Occipital lobe (tissue), 1 donor: ENCODE measurements at regions not wholly inside any gene's neighbourhood (a gene's known extent, or its start where the extent isn't known, plus 50 kb on each side); places are given as distances from the start of the nearest gene placed in this dataset.
A peak's percentile ranks its signal among the peaks of the same experiment; 100 is the strongest.

Experiments used
- DNase-seq: peaks from one replicate; lab custom pipeline; 2025; lab: John Stamatoyannopoulos, UW

DNA sequence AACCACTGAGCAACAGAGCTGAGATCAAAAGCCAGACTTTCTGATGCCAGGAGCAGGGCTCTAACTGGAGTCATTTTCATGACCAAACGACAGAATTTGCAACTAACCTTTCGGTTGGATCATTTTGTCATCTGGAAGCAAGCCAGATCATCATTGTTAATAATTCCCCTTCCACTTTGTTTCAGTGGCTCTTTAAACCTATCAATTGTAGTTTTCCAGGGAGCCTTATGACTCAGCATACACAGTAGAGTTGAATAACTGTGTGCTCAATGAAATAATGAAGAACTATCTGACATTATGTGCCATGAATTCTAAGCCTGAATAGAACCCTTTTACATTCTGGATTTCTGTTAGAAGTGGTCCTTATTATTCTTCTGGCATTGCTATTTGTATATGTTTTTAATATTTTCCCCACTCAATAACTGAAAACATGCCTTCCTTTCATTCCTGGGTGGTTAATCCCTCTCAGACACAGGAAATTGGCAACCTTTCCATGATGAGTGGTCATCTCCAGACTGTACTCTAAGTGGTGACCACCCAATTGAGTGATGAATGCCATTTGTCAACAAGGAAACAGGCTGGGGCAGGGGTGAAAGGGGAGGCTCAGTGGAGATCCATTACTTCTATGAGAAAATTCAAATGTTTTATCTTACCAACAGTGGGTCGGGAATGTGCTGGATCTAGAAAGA lies 431.8 kb downstream of the BCOR start:
- no peak for DNase-seq

DNA sequence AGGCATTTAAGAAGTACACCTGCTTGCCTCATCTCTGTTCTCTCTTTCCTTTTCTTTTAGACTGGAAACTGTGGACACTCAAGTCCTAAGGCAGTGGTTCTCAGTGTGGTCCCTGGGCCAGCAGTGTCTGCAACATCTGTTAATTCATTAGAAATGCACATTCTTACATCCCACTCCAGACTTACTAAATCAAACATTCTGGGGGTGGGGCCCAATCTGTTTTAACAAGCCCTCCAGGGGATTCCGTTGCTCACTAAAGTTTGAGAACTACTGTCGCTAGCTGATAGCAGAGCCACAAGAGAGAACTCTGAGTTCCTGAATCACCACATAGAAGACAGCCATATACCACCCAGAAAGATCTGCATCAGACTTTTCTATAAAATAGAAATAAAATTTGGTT lies 430.6 kb downstream of the BCOR start:
- no peak for DNase-seq

DNA sequence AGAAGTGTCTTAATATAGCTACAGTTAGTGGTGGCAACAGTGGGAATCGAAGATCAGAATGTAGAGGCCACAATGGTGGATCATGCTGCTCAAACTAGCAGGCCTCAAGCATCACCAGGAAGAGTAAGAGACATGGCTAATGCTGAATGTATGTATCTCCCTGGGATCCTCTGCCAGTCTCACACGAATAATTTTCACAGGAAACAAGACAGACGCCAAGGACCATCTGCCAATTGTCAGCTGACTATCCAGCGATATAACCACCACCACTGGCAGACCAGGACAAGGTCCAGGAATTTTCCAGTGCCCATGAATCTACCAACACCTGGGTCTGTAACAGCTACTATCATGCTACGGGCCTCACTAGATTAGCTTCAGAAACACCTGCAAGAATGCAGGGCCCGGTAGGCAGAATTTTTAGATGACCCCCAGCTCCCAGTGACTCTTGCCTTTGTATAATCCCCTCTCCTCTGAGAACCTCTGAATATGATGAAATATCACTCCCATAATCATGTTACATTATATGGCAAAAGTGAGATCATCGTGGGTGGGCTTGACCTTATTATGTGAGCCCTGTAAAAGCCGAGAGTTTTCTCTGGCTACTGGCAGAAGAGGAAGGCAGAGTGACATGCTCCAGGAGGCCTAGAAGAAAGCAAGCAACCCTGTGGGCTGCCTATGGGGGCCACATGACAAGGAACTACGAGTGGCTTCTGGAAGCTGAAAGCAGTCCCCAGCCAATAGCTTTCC lies 429.8 kb downstream of the BCOR start:
- DNase-seq, result no peak

DNA sequence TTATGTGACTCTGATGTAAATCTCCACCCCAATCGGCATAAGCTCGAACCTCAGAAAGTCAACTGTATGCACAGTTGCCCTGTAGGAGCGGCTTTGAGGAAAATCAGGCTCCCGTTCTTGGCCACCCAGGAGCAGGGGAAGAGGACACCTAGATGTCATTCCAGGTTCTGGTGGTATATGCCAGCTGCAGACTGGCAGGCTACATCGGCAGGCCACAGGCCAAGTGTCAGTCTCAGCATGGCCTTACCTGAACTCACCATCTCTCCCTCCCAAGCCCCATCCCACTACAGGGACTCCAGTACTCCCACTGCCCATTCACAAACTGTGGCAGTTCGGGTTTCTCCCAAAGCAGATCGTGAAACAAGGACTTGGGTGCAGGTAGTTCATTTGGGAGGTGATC lies 428.1 kb downstream of the BCOR start:
- no peak for DNase-seq

DNA sequence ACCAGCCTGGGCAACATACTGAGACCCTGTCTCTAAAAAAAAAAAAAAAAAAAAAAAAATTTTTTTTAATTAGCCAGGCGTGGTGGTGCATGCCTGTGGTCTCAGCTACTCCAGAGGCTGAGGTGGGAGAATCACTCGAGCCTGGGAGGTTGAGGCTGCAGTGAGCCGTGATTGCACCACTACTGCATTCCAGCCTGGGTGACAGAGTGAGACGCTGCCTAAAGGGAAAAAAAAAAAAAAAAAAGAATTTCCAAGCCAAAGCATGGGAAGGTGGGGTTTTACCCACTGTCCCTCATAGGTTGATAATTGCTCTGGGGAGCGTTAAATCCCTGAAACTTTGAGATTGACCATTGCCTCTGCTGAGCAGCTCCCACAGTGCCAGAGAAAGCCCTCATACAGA lies 427.5 kb downstream of the BCOR start:
- no peak for DNase-seq

DNA sequence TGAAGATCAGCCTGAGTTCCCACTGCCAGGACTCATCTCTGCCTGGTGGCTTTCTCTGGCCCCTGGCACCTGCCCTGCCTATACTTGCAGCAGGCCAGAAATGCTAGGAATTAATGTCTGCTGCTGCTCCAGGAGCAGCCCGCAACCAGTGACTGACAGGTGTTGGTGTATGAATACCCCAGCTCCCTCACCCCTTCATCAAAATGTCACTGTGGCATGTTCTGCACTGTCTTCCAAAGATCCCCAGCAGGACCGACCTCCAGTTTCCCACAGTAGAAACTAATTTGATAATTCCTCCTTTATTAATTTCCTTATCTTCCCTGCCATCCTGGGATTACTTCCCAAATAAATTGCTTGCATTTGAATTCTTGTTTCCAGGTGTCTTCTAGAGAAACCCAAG lies 425.4 kb downstream of the BCOR start:
- DNase-seq, result no peak

DNA sequence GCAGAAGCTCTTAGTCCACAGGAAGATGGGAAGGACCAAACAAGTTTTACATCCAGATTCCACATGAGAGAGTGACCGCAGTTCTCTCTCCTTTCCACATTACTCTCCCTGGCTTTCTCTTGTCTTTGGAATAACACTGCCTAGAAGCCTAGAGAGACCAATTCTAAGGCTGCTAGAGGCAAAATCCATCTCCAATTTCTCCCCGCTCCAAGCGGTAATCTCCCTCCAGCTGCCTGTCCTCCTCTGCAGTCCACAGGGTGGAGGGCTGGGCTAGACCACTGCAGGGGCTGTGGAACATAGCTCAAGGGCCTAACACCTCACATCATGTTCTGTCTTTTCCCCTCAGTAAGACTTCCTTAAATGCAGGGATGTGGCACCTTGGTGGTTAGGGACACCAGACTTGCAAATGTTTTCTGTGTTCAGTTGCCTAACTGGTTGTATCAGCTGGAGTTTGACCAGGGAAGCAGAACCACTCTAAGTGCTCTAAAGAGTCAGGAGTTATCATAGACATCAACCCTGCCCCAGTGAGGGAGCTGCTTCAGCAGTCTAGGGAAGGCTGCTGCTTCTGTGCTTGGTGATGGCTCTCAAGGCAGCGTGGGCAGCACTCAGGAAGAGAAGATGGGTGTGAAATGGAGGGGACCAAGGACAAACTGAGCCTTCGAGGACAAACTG lies 423.1 kb downstream of the BCOR start:
- no peak for DNase-seq

DNA sequence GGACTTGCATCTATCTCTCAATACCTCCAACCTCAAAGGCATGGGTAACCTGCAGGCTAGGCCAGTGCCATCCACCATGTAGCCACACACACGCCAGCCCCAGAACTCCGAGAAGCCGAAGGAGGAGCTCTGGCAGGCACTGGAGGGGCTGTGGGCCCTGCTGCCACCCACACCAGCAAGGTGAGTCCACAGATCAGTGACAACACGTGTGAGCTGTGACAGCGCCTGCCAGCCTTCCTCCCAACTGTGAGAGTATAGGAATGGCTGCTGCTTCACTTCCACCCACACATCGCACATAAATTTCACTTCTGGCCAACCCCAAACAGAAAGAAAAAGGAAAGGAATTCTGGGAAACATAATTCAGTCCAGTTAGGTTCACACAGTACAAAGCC lies 422.6 kb downstream of the BCOR start:
- peak; percentile 4 for DNase-seq

DNA sequence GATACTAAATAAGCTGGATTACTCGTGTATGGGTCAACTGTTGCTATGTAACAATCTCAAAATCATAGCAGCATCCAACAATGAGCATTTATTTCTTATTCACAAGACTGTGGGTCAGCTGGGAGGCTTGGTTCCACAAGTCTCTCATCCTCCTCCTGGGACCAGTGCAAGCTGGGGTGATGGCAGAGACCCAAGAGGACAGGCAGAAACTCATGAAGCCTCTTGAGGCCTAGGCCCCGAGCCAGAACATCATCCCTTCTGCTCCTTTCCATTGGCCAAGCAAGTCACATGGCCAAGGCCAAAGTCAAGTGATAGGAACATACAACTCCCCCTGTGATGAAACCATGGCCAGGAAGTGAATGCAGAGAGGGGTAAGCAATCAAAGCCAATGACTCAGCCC lies 422.1 kb downstream of the BCOR start:
- no peak for DNase-seq

DNA sequence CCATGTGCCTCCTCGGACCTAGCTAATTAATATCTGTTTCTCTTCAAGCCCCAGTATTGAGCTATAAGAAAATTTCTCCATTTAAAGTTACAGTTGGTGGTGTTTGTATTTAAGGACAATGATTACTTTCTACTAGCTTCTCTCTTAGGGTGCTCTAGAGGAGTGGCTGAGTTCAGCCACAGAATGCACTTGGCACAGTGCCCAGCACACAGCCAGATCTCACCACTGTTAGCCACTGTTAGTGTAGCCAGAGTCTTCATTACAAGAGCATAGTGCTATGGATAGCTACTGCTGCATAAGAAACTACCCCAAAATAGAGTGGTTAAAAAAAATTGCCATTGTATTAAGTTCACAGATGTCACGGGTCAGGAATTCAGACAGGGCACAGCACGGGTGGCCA lies 421.3 kb downstream of the BCOR start:
- no peak for DNase-seq

DNA sequence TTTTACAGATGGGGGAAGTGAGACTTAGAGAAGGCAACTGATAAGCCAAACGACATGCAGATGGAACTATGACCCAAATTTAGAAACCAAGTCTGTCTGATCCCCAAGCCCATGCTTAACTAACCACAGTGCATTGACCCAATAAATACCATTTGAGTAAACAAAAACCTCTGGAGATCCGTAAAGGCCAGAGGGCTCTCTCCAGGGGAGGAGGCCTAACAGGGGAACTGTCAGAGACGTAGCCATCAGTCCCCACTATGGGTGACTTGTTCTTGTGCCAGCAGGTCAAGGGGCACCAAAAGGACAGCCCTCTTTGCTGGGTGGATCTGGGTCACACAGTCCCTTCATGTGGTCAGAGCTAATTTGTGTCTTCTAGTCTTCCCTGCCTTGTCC lies 420.2 kb downstream of the BCOR start:
- no peak for DNase-seq

DNA sequence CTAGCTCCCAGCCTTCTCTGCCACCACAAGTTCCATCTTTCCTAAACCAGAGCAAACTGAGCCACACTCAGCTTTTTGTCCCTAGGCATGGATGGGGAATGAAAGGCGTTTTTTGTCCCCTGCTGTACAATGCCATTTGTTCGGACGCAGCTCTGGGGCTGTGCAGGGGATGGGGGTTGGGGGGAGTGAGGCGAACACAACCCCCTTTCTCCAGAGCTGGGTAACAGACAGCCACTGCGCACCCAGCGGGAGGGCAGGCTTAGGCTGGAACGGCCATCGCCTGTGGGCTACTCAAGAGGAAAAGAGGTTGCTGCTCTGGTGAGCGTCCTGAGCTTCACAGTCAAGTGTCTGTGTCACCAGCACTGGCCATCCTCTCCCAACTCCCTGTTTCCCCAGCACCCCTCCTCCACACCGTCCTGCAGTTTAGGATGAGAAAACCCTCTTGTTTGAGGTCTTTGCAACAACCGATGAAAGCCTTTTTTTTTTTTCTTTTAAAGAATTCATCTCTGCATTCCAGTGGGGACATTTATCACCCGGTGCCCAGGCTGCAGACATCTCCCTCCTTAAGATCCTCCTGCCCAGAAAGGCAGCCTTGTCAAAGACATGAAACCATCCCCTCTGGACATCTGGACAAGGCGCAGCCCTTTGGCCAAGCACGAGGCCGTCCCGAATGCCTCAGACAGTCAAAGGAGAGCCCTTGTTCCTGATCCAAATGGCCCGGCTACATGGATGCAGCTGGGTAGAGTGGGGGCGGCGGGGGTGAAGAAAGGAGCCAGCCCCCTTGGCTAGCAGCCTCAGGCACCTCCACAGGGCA lies 419.6 kb downstream of the BCOR start:
- DNase-seq, result peak; percentile 49

DNA sequence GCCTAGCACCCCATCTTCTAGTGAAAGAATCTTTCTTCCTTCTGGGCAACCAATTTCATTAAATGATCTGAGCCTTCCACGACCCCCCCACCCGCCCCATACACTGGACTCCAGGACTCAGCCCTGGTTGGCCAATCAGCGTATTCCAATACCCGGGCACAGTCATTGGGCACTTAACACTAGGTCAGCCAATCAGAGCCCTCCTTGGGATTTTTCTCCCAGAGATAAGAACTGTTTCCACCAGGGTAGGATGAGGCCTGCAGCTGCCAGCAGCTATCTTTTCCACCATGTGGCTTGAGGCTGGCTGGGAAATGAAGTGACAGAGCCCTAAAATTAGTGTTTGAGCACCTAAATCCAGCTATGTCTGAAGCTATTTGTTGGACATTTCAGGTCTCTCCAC lies 418.8 kb downstream of the BCOR start:
- no peak for DNase-seq

DNA sequence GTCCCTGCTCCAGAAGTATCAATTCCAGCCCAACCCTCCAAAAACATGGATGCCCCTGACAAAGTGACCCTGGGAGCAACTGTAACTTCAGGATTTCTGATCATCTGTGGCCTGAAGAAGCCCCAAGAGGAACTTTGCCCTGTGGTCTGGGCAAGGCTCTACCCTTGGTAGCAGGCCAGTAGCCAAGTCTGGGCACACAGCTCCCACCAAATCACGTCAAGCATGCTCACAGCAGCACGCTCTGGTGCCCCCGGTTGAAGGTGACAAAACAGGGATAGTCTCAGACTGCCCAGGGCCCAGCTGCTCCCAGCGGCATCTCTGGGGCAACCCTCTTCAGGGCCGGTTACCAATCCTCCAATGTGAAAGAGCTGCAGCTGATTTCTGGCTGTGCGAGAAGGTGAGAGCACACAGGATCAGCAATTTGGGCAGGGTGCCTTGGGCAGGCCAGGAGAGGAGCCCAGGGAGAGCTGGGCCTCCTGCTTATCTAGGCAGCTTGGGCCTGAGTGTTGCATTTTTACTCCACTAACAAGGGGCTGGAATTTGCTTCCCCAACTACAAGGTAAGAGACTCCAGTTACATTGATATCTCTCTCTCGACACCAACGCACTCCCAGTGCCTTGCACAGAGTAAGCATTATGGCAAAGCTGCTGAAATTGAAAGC lies 418.1 kb downstream of the BCOR start:
- DNase-seq, result no peak

DNA sequence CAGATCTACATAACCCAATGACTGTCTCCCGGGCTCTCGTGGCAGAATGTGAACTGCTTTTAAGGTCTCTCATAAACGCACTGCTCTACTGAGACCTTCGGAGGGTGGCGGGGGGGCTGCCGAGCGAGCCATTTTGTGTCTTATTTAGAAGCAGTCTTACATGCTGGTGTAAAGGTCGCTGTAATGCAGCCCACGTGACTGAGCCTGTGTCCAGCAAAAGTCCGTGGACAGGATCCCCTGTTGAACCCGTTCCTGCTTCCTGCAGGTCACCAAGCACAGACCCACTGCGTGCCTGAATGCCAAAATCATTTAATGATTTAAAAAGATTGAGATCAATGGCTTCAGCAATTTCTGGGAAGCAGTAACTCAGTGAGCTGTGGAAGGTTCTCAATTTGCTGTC lies 415.9 kb downstream of the BCOR start:
- no peak for DNase-seq

DNA sequence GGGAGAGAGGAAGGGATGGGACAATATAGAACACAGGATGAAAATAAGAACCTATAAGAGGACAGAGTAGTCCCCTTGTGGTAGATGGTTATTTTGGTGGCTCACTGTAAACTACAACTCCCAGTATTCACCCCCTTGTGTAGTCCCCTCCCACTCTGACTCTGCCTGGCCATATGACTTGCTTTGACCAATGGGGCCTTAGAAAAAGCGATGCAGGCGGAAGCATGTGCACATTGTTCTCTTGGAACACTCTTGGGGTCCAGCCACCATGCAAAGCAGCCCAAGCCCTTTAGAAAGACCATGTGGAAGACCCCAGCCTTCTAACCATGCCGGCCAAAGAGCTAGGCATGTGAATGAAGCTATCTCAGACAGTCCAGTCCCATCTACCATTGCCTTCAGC lies 415.0 kb downstream of the BCOR start:
- DNase-seq, result no peak

DNA sequence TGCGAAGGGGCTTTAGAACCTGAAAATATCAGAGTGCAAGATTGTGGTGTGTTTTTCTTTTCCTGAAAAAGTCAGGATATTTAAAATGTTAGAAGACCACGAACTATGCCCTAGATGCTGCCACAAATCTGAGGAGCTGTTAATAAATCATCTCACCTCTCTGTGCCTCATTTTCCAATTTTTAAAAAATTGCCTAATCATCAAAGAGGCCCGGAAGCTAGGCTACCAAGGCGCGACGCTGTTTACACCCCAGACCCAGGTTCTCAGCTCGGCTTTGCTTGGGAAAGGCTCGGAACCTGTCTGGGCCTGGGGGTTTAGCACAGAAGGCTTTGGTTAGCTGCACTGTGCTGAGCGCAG lies 409.6 kb downstream of the BCOR start:
- DNase-seq, result no peak

DNA sequence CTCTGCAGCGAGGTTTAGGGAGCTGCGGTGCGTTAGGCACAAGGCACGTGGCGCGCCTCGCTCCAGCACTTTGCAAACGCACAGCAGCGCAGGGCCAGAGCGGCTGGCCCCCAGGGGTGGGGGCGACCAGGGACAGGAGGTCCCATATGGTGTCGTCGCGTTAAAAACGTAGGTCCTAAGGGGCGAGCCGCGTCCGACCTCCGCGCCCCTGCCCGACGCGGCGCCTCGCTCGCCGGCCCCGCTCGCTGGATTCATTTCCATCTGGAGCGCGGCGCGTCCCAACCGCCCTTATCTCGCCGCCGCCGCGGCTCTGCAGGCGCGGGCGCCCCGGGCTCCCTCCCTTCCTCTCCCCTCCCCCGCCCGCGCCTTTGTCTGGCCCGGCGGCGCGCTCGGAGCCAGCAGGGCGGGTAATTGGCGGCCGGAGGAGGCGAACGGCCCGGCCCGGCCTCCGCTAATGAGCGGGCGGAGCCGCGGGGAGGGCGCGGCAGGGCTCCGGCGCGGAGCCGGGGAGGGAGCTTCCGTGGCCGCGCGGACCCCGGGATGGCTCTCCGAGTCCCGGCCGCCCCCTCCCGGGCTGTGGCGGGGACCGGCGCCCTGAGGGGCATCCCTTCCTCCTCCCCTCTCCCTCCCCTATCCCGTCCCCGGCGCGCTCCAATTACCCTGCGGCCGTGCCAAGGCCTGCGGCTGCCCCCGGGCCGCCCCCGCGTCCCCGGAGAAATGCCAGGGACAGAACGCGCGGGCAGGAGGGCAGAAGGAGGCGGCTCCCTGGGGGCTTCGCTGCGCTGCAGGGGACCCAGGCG lies 409.0 kb downstream of the BCOR start:
- peak; percentile 39 for DNase-seq

DNA sequence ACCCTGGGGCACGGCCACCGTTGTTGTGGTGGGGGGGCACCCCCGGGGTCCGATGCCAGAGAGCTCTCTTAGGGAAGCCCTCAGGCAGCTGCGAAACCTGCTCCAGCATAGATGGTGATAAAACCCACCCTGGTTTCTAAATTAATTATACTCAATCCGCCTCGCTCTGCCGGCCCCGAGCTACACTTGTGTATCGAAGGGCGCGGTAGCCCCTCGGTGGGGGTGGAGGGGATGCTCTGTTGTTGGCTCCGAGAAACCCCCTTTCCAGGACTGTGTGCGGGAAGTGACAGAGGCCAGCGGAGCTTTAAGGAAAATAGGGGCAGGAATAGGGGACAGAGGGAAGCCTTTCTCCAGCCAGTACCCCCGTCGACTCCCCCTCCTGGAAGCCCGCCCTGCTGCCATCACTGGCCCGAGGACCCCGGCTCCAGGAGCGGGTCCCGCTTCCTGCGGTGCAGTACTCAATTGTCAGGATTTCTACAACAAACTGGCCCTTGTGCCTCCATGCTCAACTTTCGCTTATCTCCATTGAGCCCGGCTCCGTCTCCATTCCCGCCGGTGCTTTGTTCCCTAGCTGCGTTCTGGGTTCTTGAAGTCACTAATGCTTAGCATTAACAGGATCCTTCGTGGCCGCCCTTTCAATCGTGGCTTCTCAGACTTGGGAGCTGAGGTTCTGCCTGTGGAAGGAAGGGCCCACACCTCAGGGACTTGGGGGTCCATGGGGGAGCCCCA lies 408.2 kb downstream of the BCOR start:
- DNase-seq, result no peak
